ENCODE measurements at regions not wholly inside any gene's neighbourhood (a gene's known extent, or its start where the extent isn't known, plus 50 kb on each side); places are given as distances from the start of the nearest gene placed in this dataset.

DNA sequence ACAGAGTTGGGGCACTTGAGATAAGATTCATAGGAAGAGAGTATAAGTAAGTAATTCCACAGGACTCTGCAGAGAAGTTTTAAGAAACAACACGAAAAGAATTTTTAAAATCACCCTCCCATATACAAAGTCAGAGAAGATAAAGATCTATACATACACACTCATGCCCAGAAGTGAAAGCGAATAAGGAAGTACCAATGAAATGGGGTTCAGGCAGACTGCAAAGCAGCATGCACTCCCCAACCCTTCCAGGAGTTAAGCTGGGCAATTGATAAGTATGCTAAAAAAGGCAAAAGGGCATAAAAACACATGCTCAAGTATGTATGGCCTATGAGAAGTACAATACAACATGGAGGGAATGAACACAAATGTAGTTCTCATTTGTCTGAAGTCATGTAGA lies 246.2 kb upstream of the GRIP1 start:
- no peak for TF ChIP-seq CTCF (IDR thresholded peaks at IDR 0.05)
- TF ChIP-seq, protein P1, sequence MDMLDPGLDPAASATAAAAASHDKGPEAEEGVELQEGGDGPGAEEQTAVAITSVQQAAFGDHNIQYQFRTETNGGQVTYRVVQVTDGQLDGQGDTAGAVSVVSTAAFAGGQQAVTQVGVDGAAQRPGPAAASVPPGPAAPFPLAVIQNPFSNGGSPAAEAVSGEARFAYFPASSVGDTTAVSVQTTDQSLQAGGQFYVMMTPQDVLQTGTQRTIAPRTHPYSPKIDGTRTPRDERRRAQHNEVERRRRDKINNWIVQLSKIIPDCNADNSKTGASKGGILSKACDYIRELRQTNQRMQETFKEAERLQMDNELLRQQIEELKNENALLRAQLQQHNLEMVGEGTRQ (CRISPR knock-in tag; IDR thresholded peaks at IDR 0.05), result no peak
- TF ChIP-seq NR3C1 (CRISPR knock-in tag; conservative IDR thresholded peaks at IDR 0.05; ENCODE audit: low read depth), result no peak
- TF ChIP-seq ESRRA (CRISPR knock-in tag; IDR thresholded peaks at IDR 0.05; ENCODE audit: borderline replicate concordance), result no peak
- no peak for TF ChIP-seq ATF1 (CRISPR knock-in tag; IDR thresholded peaks at IDR 0.05)
- no peak for TF ChIP-seq SMAD4 (CRISPR knock-in tag; IDR thresholded peaks at IDR 0.05)
- TF ChIP-seq FOXK1 (CRISPR knock-in tag; IDR thresholded peaks at IDR 0.05), result no peak
- TF ChIP-seq, protein P2, sequence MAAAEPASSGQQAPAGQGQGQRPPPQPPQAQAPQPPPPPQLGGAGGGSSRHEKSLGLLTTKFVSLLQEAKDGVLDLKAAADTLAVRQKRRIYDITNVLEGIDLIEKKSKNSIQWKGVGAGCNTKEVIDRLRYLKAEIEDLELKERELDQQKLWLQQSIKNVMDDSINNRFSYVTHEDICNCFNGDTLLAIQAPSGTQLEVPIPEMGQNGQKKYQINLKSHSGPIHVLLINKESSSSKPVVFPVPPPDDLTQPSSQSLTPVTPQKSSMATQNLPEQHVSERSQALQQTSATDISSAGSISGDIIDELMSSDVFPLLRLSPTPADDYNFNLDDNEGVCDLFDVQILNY (CRISPR knock-in tag; IDR thresholded peaks at IDR 0.05), result no peak
- TF ChIP-seq TP53 (CRISPR knock-in tag; IDR thresholded peaks at IDR 0.05), result no peak
